ENCODE measurements at regions not wholly inside any gene's neighbourhood (a gene's known extent, or its start where the extent isn't known, plus 50 kb on each side); places are given as distances from the start of the nearest gene placed in this dataset.
A peak's percentile ranks its signal among the peaks of the same experiment; 100 is the strongest.

GRCh38 chr15:36364377-36364776, 215.0 kb upstream of the CDIN1 start:
- POLR2A ChIA-PET: interaction anchor here (0.5 kb wide), 1 partner anchor 737 kb away, joined by 4 read pairs; no protein-coding TSS in a partner anchor
- CTCF ChIA-PET: no interaction called here
- no peak for TF ChIP-seq TRIM28 (IDR thresholded peaks at IDR 0.05; ENCODE audit: borderline replicate concordance, low read length)
- peak; percentile 57 for TF ChIP-seq PRDM6 (tag by site-specific recombination; IDR thresholded peaks at IDR 0.05)
- TF ChIP-seq ZNF335 (tag by site-specific recombination; conservative IDR thresholded peaks at IDR 0.05): 0 out of 2 replicates have a peak, but pooled peaks have one; percentile 43
- TF ChIP-seq KLF16 (tag by site-specific recombination; IDR thresholded peaks at IDR 0.05): no peak
- TF ChIP-seq ZBTB17 (tag by site-specific recombination; IDR thresholded peaks at IDR 0.05): no peak
- TF ChIP-seq SP2 (tag by site-specific recombination; IDR thresholded peaks at IDR 0.05): no peak
- no peak for TF ChIP-seq ZNF146 (tag by site-specific recombination; IDR thresholded peaks at IDR 0.05)
- no peak for TF ChIP-seq ZNF157 (tag by site-specific recombination; IDR thresholded peaks at IDR 0.05)
- TF ChIP-seq ZNF549 (tag by site-specific recombination; IDR thresholded peaks at IDR 0.05): no peak
- TF ChIP-seq ZNF23 (tag by site-specific recombination; IDR thresholded peaks at IDR 0.05; ENCODE audit: borderline replicate concordance): no peak

GRCh38 chr15:36365963-36366362, 213.5 kb upstream of the CDIN1 start:
- H3K36me3 ChIP-seq (ENCODE audit: control insufficient read depth in 2 of 2, insufficient read depth in 1 of 2, low read length in 2 of 2): no peaks in the 10 kb centered on the region
- H3K27ac ChIP-seq (ENCODE audit: extremely low read depth, low read depth, low read length): no peak overlapping the region
- ChIA-PET POLR2A (no interaction called here), CTCF (no interaction called here)
- TF ChIP-seq ZBTB44 (tag by site-specific recombination; IDR thresholded peaks at IDR 0.05) (no peak), MEIS1 (CRISPR knock-in tag; IDR thresholded peaks at IDR 0.05; ENCODE audit: borderline replicate concordance) (no peak), ZNF555 (tag by site-specific recombination; conservative IDR thresholded peaks at IDR 0.05) (no peak), ZNF391 (tag by site-specific recombination; IDR thresholded peaks at IDR 0.05; ENCODE audit: borderline replicate concordance, low read depth) (no peak), GLIS1 (tag by site-specific recombination; IDR thresholded peaks at IDR 0.05) (no peak), GFI1B (tag by site-specific recombination; IDR thresholded peaks at IDR 0.05) (no peak), ZNF423 (tag by site-specific recombination; IDR thresholded peaks at IDR 0.05) (no peak), ZNF664 (tag by site-specific recombination; IDR thresholded peaks at IDR 0.05) (no peak), PRDM2 (tag by site-specific recombination; IDR thresholded peaks at IDR 0.05; ENCODE audit: borderline replicate concordance) (no peak), ZNF10 (tag by site-specific recombination; IDR thresholded peaks at IDR 0.05) (no peak), ZNF837 (tag by site-specific recombination; IDR thresholded peaks at IDR 0.05) (no peak), ZNF324 (tag by site-specific recombination; IDR thresholded peaks at IDR 0.05) (no peak)
- H3K9me3 ChIP-seq (ENCODE audit: control insufficient read depth, insufficient read depth, low read depth, low read length): no peaks in the 10 kb centered on the region
- H3K4me1 ChIP-seq (ENCODE audit: control insufficient read depth, insufficient read depth, low read length): peaks cover 6% of the 10 kb centered on the region; the same call in 1 of the 2 replicates
- H3K4me3 ChIP-seq (ENCODE audit: low read depth, low read length): no peak overlapping the region

More at GRCh38 chr15:36364377-36364776, 215.0 kb upstream of the CDIN1 start:
- Histone ChIP-seq H3K27ac (ENCODE audit: extremely low read depth, low read depth, low read length) (no peak overlapping the region), H3K36me3 (ENCODE audit: control insufficient read depth in 2 of 2, insufficient read depth in 1 of 2, low read length in 2 of 2) (no peaks in the 10 kb centered on the region), H3K9me3 (ENCODE audit: control insufficient read depth, insufficient read depth, low read depth, low read length) (no peaks in the 10 kb centered on the region), H3K4me3 (ENCODE audit: low read depth, low read length) (no peak overlapping the region), H3K4me1 (ENCODE audit: control insufficient read depth, insufficient read depth, low read length) (peaks cover 6% of the 10 kb centered on the region; the same call in 1 of the 2 replicates)

Measured in HEK293 (cell line).